CD4-positive, alpha-beta memory T cell (primary cell): ENCODE measurements at regions not wholly inside any gene's neighbourhood (a gene's known extent, or its start where the extent isn't known, plus 50 kb on each side); places are given as distances from the start of the nearest gene placed in this dataset.

Experiments used
- CTCF ChIA-PET: fragments of 350-600 bp; sonication (Branson Sonifier 250); formaldehyde crosslinking; loops from one replicate; lab custom pipeline; 2021; ENCODE audit warnings: inconsistent platforms; ENCODE audit not compliant: partially characterized antibody; lab: Charles Lee
- POLR2A ChIA-PET: fragments of 350-600 bp; sonication (Branson Sonifier 250); formaldehyde crosslinking; loops from one replicate; lab custom pipeline; 2021; ENCODE audit not compliant: partially characterized antibody; lab: Charles Lee
- DNase-seq, 5 donors: peaks; one replicate each; pipeline versions ENCODE4 v3.0.0 to v3.0.0-alpha.2; 2020 to 2022; ENCODE audit warnings: mixed read lengths in 1 of 5
- H3K27ac ChIP-seq: one replicate; pipeline ENCODE4 v1.7.0; 2013; ENCODE audit warnings: low read depth, low read length
- H3K27me3 ChIP-seq: 2 replicates; pipeline ENCODE4 v1.7.0; 2013; ENCODE audit warnings: mild to moderate bottlenecking, low read length, moderate library complexity; ENCODE audit not compliant: insufficient read depth
- H3K36me3 ChIP-seq: 2 replicates; pipeline ENCODE4 v1.7.0; 2013; ENCODE audit warnings: mild to moderate bottlenecking, low read length, moderate library complexity; ENCODE audit not compliant: insufficient read depth
- H3K4me1 ChIP-seq: 2 replicates; pipeline ENCODE4 v1.7.0; 2013; ENCODE audit warnings: mild to moderate bottlenecking, low read length, moderate library complexity; ENCODE audit not compliant: insufficient read depth
- H3K4me3 ChIP-seq, 2 donors: one replicate each; pipeline ENCODE4 v1.7.0; 2013; ENCODE audit warnings: low read length in 2 of 2, mild to moderate bottlenecking in 1 of 2
- H3K9me3 ChIP-seq, 2 donors: one replicate each; pipeline ENCODE4 v1.7.0; 2013; ENCODE audit warnings: low read length in 2 of 2, control low read depth in 1 of 2; ENCODE audit not compliant: control insufficient read depth in 1 of 2
- H3K27ac Mint-ChIP-seq, 7 donors: one replicate each; pipeline ENCODE4 v1.8.0; 2020 to 2021; ENCODE audit warnings: mixed read lengths in 7 of 7, mild to moderate bottlenecking in 6 of 7, inconsistent platforms in 3 of 7, moderate library complexity in 3 of 7
- H3K27me3 Mint-ChIP-seq, 2 donors: one replicate each; pipeline ENCODE4 v1.8.0; 2020 to 2021; ENCODE audit warnings: mixed read lengths in 2 of 2
- H3K36me3 Mint-ChIP-seq, 2 donors: one replicate each; pipeline ENCODE4 v1.8.0; 2020 to 2021; ENCODE audit warnings: mixed read lengths in 2 of 2, inconsistent platforms in 1 of 2, mild to moderate bottlenecking in 1 of 2
- H3K4me1 Mint-ChIP-seq, 4 donors: one replicate each; pipeline ENCODE4 v1.8.0; 2020 to 2021; ENCODE audit warnings: mixed read lengths in 4 of 4, mild to moderate bottlenecking in 1 of 4
- H3K4me3 Mint-ChIP-seq, 8 donors: one replicate each; pipeline ENCODE4 v1.8.0; 2020 to 2021; ENCODE audit warnings: mixed read lengths in 8 of 8, mild to moderate bottlenecking in 7 of 8, moderate library complexity in 6 of 8, inconsistent platforms in 3 of 8
- H3K9me3 Mint-ChIP-seq, 8 donors: one replicate each; pipeline ENCODE4 v1.8.0; 2020 to 2021; ENCODE audit warnings: mixed read lengths in 8 of 8, mild to moderate bottlenecking in 5 of 8, inconsistent platforms in 3 of 8, moderate library complexity in 1 of 8
- intact Hi-C: fragments of 100-400 bp; cut with micrococcal nuclease; formaldehyde crosslinking; loops from one replicate; pipeline ENCODE4 v1.15.1; 2023

GRCh38 chr2:122525336-122525735, 769.9 kb downstream of the TSN start:
- Histone ChIP-seq H3K36me3 (no peaks in the 10 kb centered on the region), H3K4me3 (no peak overlapping the region), H3K27me3 (no peaks in the 10 kb centered on the region), H3K9me3 (no peaks in the 10 kb centered on the region), H3K4me1 (no peaks in the 10 kb centered on the region), H3K27ac (no peak overlapping the region)
- Mint-ChIP-seq H3K4me1 (no peaks in the 10 kb centered on the region), H3K27ac (no peak overlapping the region), H3K27me3 (no peaks in the 10 kb centered on the region), H3K4me3 (no peak overlapping the region), H3K36me3 (no peaks in the 10 kb centered on the region), H3K9me3 (peaks cover 0 to 9% (median 3%) of the 10 kb centered on the region in 8 donors)
- intact Hi-C loops = no loop called here
- DNase-seq = no peak
- CTCF ChIA-PET = no interaction called here
- POLR2A ChIA-PET = no interaction called here

GRCh38 chr2:122528061-122528460, 772.6 kb downstream of the TSN start:
- no peak for DNase-seq
- Mint-ChIP-seq H3K4me3 (no peak overlapping the region), H3K4me1 (no peaks in the 10 kb centered on the region), H3K36me3 (no peaks in the 10 kb centered on the region), H3K9me3 (peaks cover 0 to 10% (median 6%) of the 10 kb centered on the region in 8 donors), H3K27ac (no peak overlapping the region), H3K27me3 (no peaks in the 10 kb centered on the region)
- ChIA-PET POLR2A (no interaction called here), CTCF (no interaction called here)
- intact Hi-C loops = no loop called here
- Histone ChIP-seq H3K9me3 (no peaks in the 10 kb centered on the region), H3K27ac (no peak overlapping the region), H3K4me3 (no peak overlapping the region), H3K27me3 (no peaks in the 10 kb centered on the region), H3K4me1 (no peaks in the 10 kb centered on the region), H3K36me3 (no peaks in the 10 kb centered on the region)

GRCh38 chr2:122528958-122529705, 773.7 kb downstream of the TSN start:
- no peaks in the 10 kb centered on the region for H3K27me3 Mint-ChIP-seq
- no peak overlapping the region for H3K27ac Mint-ChIP-seq
- DNase-seq = no peak
- intact Hi-C loops = no loop called here
- H3K9me3 Mint-ChIP-seq = peaks cover 0 to 9% (median 5%) of the 10 kb centered on the region in 8 donors
- H3K9me3 ChIP-seq = no peaks in the 10 kb centered on the region
- ChIA-PET POLR2A (no interaction called here), CTCF (no interaction called here)
- no peaks in the 10 kb centered on the region for H3K36me3 Mint-ChIP-seq
- no peaks in the 10 kb centered on the region for H3K4me1 Mint-ChIP-seq
- no peak overlapping the region for H3K4me3 Mint-ChIP-seq
- no peaks in the 10 kb centered on the region for H3K4me1 ChIP-seq
- H3K27me3 ChIP-seq = no peaks in the 10 kb centered on the region
- H3K27ac ChIP-seq = no peak overlapping the region
- H3K36me3 ChIP-seq = no peaks in the 10 kb centered on the region
- H3K4me3 ChIP-seq = no peak overlapping the region

GRCh38 chr2:122530814-122531213, 775.4 kb downstream of the TSN start:
- Histone ChIP-seq H3K36me3 (no peaks in the 10 kb centered on the region), H3K9me3 (no peaks in the 10 kb centered on the region), H3K27me3 (no peaks in the 10 kb centered on the region), H3K4me1 (no peaks in the 10 kb centered on the region), H3K27ac (no peak overlapping the region), H3K4me3 (no peak overlapping the region)
- CTCF ChIA-PET = no interaction called here
- H3K27ac Mint-ChIP-seq = no peak overlapping the region
- POLR2A ChIA-PET = no interaction called here
- DNase-seq = no peak
- H3K4me3 Mint-ChIP-seq = no peak overlapping the region
- H3K9me3 Mint-ChIP-seq = peaks cover 0 to 9% (median 4%) of the 10 kb centered on the region in 8 donors
- intact Hi-C loops = no loop called here
- H3K36me3 Mint-ChIP-seq = no peaks in the 10 kb centered on the region
- no peaks in the 10 kb centered on the region for H3K27me3 Mint-ChIP-seq
- H3K4me1 Mint-ChIP-seq = no peaks in the 10 kb centered on the region

GRCh38 chr2:122531290-122532071, 776.0 kb downstream of the TSN start:
- Mint-ChIP-seq H3K27ac (no peak overlapping the region), H3K27me3 (no peaks in the 10 kb centered on the region), H3K9me3 (peaks cover 0 to 9% (median 4%) of the 10 kb centered on the region in 8 donors), H3K4me3 (no peak overlapping the region), H3K36me3 (no peaks in the 10 kb centered on the region), H3K4me1 (no peaks in the 10 kb centered on the region)
- H3K27ac ChIP-seq = no peak overlapping the region
- ChIA-PET POLR2A (no interaction called here), CTCF (no interaction called here)
- no peaks in the 10 kb centered on the region for H3K9me3 ChIP-seq
- no peaks in the 10 kb centered on the region for H3K4me1 ChIP-seq
- H3K36me3 ChIP-seq = no peaks in the 10 kb centered on the region
- no peaks in the 10 kb centered on the region for H3K27me3 ChIP-seq
- no peak for DNase-seq
- intact Hi-C loops = no loop called here
- H3K4me3 ChIP-seq = no peak overlapping the region

- Mint-ChIP-seq H3K9me3 (peaks cover 0 to 12% (median 3%) of the 10 kb centered on the region in 8 donors), H3K27ac (no peak overlapping the region), H3K4me3 (no peak overlapping the region), H3K4me1 (no peaks in the 10 kb centered on the region), H3K27me3 (no peaks in the 10 kb centered on the region), H3K36me3 (no peaks in the 10 kb centered on the region)
- Histone ChIP-seq H3K36me3 (no peaks in the 10 kb centered on the region), H3K9me3 (no peaks in the 10 kb centered on the region), H3K4me3 (no peak overlapping the region), H3K27me3 (no peaks in the 10 kb centered on the region), H3K27ac (no peak overlapping the region), H3K4me1 (no peaks in the 10 kb centered on the region)
- DNase-seq = no peak
- ChIA-PET CTCF (no interaction called here), POLR2A (no interaction called here)
- intact Hi-C loops = no loop called here
Observed at GRCh38 chr2:122532072-122532344, 776.6 kb downstream of the TSN start.

GRCh38 chr2:122532481-122532880, 777.0 kb downstream of the TSN start:
- Histone ChIP-seq H3K27ac (no peak overlapping the region), H3K36me3 (no peaks in the 10 kb centered on the region), H3K4me1 (no peaks in the 10 kb centered on the region), H3K27me3 (no peaks in the 10 kb centered on the region), H3K9me3 (no peaks in the 10 kb centered on the region), H3K4me3 (no peak overlapping the region)
- Mint-ChIP-seq H3K27ac (no peak overlapping the region), H3K4me1 (no peaks in the 10 kb centered on the region), H3K36me3 (no peaks in the 10 kb centered on the region), H3K4me3 (no peak overlapping the region), H3K27me3 (no peaks in the 10 kb centered on the region), H3K9me3 (peaks cover 0 to 9% (median 3%) of the 10 kb centered on the region in 8 donors)
- intact Hi-C loops = no loop called here
- POLR2A ChIA-PET = no interaction called here
- CTCF ChIA-PET = no interaction called here
- DNase-seq = no peak
